ENCODE measurements at regions not wholly inside any gene's neighbourhood (a gene's known extent, or its start where the extent isn't known, plus 50 kb on each side); places are given as distances from the start of the nearest gene placed in this dataset.

GRCh38 chr7:16369855-16370254 is 51.5 kb downstream of the CRPPA start:
- TF ChIP-seq CREB1 (IDR thresholded peaks at IDR 0.05; ENCODE audit: low read depth) (no peak), RAD21 (IDR thresholded peaks at IDR 0.05; ENCODE audit: low read depth) (no peak), REST (IDR thresholded peaks at IDR 0.05; ENCODE audit: low read depth) (no peak), TCF12 (IDR thresholded peaks at IDR 0.05; ENCODE audit: low read depth) (no peak), ZBTB7A (IDR thresholded peaks at IDR 0.05; ENCODE audit: low read depth) (no peak), USF1 (IDR thresholded peaks at IDR 0.05) (no peak), CEBPB (IDR thresholded peaks at IDR 0.05) (no peak), TAF1 (IDR thresholded peaks at IDR 0.05; ENCODE audit: low read depth) (no peak), YY1 (IDR thresholded peaks at IDR 0.05; ENCODE audit: low read depth) (no peak), FOXM1 (IDR thresholded peaks at IDR 0.05; ENCODE audit: borderline replicate concordance, low read depth) (no peak), TEAD4 (IDR thresholded peaks at IDR 0.05) (no peak), EGR1 (IDR thresholded peaks at IDR 0.05) (no peak), NFIC (IDR thresholded peaks at IDR 0.05) (no peak), MAX (IDR thresholded peaks at IDR 0.05) (no peak), EP300 (IDR thresholded peaks at IDR 0.05; ENCODE audit: borderline replicate concordance) (no peak)

GRCh38 chr7:16368885-16369284 is 52.5 kb downstream of the CRPPA start:
- TF ChIP-seq MAX (IDR thresholded peaks at IDR 0.05) (no peak), TAF1 (IDR thresholded peaks at IDR 0.05; ENCODE audit: low read depth) (no peak), USF1 (IDR thresholded peaks at IDR 0.05) (no peak), TEAD4 (IDR thresholded peaks at IDR 0.05) (no peak), ZBTB7A (IDR thresholded peaks at IDR 0.05; ENCODE audit: low read depth) (no peak), RAD21 (IDR thresholded peaks at IDR 0.05; ENCODE audit: low read depth) (no peak), EP300 (IDR thresholded peaks at IDR 0.05; ENCODE audit: borderline replicate concordance) (no peak), EGR1 (IDR thresholded peaks at IDR 0.05) (no peak), NFIC (IDR thresholded peaks at IDR 0.05) (no peak)

GRCh38 chr7:16367115-16367514 is 54.2 kb downstream of the CRPPA start:
- TF ChIP-seq FOXM1 (IDR thresholded peaks at IDR 0.05; ENCODE audit: borderline replicate concordance, low read depth) (no peak), USF1 (IDR thresholded peaks at IDR 0.05) (no peak), TEAD4 (IDR thresholded peaks at IDR 0.05) (no peak), RAD21 (IDR thresholded peaks at IDR 0.05; ENCODE audit: low read depth) (no peak), EP300 (IDR thresholded peaks at IDR 0.05; ENCODE audit: borderline replicate concordance) (no peak), CREB1 (IDR thresholded peaks at IDR 0.05; ENCODE audit: low read depth) (no peak), YY1 (IDR thresholded peaks at IDR 0.05; ENCODE audit: low read depth) (no peak), TCF12 (IDR thresholded peaks at IDR 0.05; ENCODE audit: low read depth) (no peak), ZBTB7A (IDR thresholded peaks at IDR 0.05; ENCODE audit: low read depth) (no peak), MAX (IDR thresholded peaks at IDR 0.05) (no peak), TAF1 (IDR thresholded peaks at IDR 0.05; ENCODE audit: low read depth) (no peak), CEBPB (IDR thresholded peaks at IDR 0.05) (no peak), EGR1 (IDR thresholded peaks at IDR 0.05) (no peak), REST (IDR thresholded peaks at IDR 0.05; ENCODE audit: low read depth) (no peak), NFIC (IDR thresholded peaks at IDR 0.05) (no peak)

GRCh38 chr7:16365952-16366351 is 55.4 kb downstream of the CRPPA start:
- no peak for TF ChIP-seq MAX (IDR thresholded peaks at IDR 0.05)
- no peak for TF ChIP-seq RAD21 (IDR thresholded peaks at IDR 0.05; ENCODE audit: low read depth)
- no peak for TF ChIP-seq TAF1 (IDR thresholded peaks at IDR 0.05; ENCODE audit: low read depth)
- no peak for TF ChIP-seq REST (IDR thresholded peaks at IDR 0.05; ENCODE audit: low read depth)
- TF ChIP-seq TCF12 (IDR thresholded peaks at IDR 0.05; ENCODE audit: low read depth) = no peak
- TF ChIP-seq TEAD4 (IDR thresholded peaks at IDR 0.05) = no peak
- TF ChIP-seq FOXM1 (IDR thresholded peaks at IDR 0.05; ENCODE audit: borderline replicate concordance, low read depth) = no peak
- no peak for TF ChIP-seq CEBPB (IDR thresholded peaks at IDR 0.05)
- no peak for TF ChIP-seq NFIC (IDR thresholded peaks at IDR 0.05)
- no peak for TF ChIP-seq ZBTB7A (IDR thresholded peaks at IDR 0.05; ENCODE audit: low read depth)
- no peak for TF ChIP-seq EGR1 (IDR thresholded peaks at IDR 0.05)
